ENCODE measurements at regions not wholly inside any gene's neighbourhood (a gene's known extent, or its start where the extent isn't known, plus 50 kb on each side); places are given as distances from the start of the nearest gene placed in this dataset. TPM values are rescaled to one million over a fixed set of nuclear protein-coding genes. Genes with fewer than 3 reads are reported as not detected.
"Not testable (repeated sequence)": the region's sequence is repeated elsewhere in the genome, so short reads cannot be mapped to it uniquely, and the experiment has no call there.

DNA sequence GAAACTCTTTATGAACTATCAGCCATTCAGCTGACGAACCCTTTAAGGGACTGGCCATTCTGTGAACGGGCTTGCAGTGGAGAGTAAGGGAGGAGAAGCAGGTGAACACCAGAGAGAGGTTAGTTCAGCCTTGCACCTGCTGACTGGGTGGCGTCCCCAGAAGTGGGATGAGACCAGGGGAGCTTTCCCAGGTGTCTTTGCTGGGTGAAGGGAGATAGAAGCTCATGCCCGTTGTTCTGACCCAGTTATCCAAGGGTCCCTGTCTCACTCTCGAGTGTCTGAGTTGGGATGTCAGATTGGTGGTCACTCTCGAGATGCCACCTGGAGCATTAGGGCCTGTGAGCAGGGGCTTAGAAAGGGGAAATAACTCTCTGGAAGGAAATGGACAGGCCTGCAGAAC, 68.7 kb downstream of the MSX2 start:
- Histone ChIP-seq H3K27ac (ENCODE audit: low read depth) (no peak overlapping the region), H3K4me3 (ENCODE audit: low read depth, low read length) (no peak overlapping the region), H3K4me1 (ENCODE audit: insufficient read depth) (no peaks in the 10 kb centered on the region), H3K36me3 (ENCODE audit: insufficient read depth) (no peaks in the 10 kb centered on the region)
- no peak for DNase-seq (ENCODE audit: extremely low spot score)
- WGBS: 61% methylated on average over 6 of the region's 6 CpGs

DNA sequence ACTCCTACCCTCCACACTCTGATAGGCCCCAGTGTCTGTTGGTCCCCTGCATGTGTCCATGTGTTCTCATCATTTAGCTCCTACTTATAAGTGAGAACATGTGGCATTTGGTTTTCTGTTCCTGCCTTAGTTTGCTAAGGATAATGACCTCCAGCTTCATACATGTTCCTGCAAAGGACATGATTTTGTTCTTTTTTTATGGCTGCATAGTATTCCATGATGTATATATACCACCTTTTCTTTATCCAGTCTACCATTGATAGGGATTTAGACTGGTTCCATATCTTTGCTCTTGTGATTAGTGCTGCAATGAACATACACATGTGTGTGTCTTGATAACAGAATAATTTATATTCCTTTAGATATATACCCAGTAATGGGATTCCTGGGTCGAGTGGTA, 67.9 kb downstream of the MSX2 start:
- not testable (repeated sequence) for DNase-seq (ENCODE audit: extremely low spot score); H3K4me1 ChIP-seq (ENCODE audit: insufficient read depth); H3K36me3 ChIP-seq (ENCODE audit: insufficient read depth); H3K27ac ChIP-seq (ENCODE audit: low read depth); H3K4me3 ChIP-seq (ENCODE audit: low read depth, low read length)
- 66% methylated on average over 1 of the region's 1 CpG for WGBS

DNA sequence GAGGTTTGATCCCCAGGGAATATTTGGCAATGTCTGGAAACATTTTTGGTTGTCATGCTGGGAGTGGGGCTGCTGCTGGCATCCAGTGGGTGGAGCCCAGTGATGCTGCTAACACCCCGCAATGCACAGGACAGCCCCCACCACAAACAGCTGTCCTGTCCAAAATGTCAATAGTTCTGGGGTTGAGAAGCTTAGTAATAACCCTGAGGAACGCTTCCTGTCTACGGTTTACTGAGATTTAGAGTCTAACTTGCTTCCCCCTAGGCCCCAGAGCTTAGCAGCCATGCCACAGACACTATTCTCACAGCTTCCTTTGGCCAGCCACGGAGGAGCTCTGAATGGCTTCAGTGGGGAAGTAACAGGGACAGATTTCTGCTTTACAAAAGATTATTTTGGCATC, 66.5 kb downstream of the MSX2 start:
- Histone ChIP-seq H3K4me1 (ENCODE audit: insufficient read depth) (no peaks in the 10 kb centered on the region), H3K27ac (ENCODE audit: low read depth) (no peak overlapping the region), H3K4me3 (ENCODE audit: low read depth, low read length) (no peak overlapping the region), H3K36me3 (ENCODE audit: insufficient read depth) (no peaks in the 10 kb centered on the region)
- WGBS: 48% methylated on average over 4 of the region's 4 CpGs
- no peak for DNase-seq (ENCODE audit: extremely low spot score)

DNA sequence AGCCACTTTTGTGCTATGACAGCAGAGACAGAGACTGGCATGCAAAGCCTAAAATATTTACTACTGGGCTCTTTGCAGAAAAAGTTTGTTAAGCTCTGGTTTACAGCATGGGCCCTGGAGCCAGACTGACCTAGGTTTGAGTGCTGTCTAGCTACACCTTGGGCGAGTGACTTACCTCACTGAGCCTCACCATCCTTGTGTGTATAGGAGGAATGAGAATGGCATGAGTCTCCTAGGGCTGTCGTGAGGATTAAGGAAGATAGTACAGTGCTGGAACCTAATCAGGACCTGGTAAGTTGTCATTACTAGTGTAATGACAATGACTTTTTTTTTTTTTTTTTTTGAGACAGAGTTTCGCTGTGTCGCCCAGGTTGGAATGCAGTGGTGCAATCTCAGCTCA, 65.2 kb downstream of the MSX2 start:
- H3K4me1 ChIP-seq (ENCODE audit: insufficient read depth): no peaks in the 10 kb centered on the region
- WGBS: 91% methylated on average over 4 of the region's 4 CpGs

DNA sequence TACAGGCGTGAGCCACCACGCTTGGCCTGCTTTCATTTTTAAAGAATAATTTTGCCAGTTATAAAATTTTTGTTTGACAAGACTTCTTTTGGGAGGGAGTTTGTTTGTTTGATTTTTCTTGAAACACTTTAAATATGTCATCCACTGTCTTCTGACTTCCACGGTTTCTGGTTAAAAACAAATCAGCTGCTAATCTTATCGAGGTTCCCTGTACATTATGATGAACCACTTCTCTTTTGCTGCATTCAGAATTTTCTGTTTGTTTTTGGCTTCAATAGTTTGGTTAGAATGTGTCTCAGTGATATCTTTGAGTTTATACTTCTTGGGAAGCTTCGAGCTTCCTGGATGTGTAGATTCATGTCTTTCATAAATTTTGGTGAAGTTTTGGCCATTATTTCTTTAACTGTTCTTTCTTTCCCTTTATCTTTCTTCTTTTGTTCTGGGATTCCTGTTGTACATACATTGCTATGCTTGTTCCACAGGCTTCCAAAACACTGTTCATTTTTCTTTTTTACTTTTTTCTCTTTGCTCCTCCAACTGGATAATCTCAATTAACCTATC, 60.8 kb downstream of the MSX2 start:
- Histone ChIP-seq H3K4me1 (ENCODE audit: insufficient read depth) (no peaks in the 10 kb centered on the region), H3K27ac (ENCODE audit: low read depth) (no peak overlapping the region), H3K36me3 (ENCODE audit: insufficient read depth) (no peaks in the 10 kb centered on the region), H3K4me3 (ENCODE audit: low read depth, low read length) (no peak overlapping the region)
- DNase-seq (ENCODE audit: extremely low spot score): no peak
- WGBS: 88% methylated on average over 5 of the region's 5 CpGs

More for the DNA sequence above, 65.2 kb downstream of the MSX2 start:
- Histone ChIP-seq H3K27ac (ENCODE audit: low read depth) (no peak overlapping the region), H3K36me3 (ENCODE audit: insufficient read depth) (no peaks in the 10 kb centered on the region), H3K4me3 (ENCODE audit: low read depth, low read length) (no peak overlapping the region)
- no peak for DNase-seq (ENCODE audit: extremely low spot score)

Small RNA genes lying in the stretch of these regions (small RNA-seq; reads per million reads assigned to genes)
- gene AC008413.1: not detected

Data from urinary bladder (tissue), 4 donors.